ENCODE measurements at regions not wholly inside any gene's neighbourhood (a gene's known extent, or its start where the extent isn't known, plus 50 kb on each side); places are given as distances from the start of the nearest gene placed in this dataset.

- Histone ChIP-seq H3K4me3 (ENCODE audit: low read depth, low read length, poor library complexity, severe bottlenecking) (no peak overlapping the region), H3K4me1 (ENCODE audit: insufficient read depth, low read length, poor library complexity, severe bottlenecking) (no peaks in the 10 kb centered on the region), H3K9me3 (ENCODE audit: low read length) (no peaks in the 10 kb centered on the region), H3K27ac (ENCODE audit: low read depth, low read length, poor library complexity, severe bottlenecking) (no peak overlapping the region), H3K4me2 (ENCODE audit: low read length) (no peak overlapping the region), H4K20me1 (ENCODE audit: insufficient read depth, low read length) (no peaks in the 10 kb centered on the region), H2AFZ (ENCODE audit: low read length) (no peak overlapping the region), H3K36me3 (ENCODE audit: insufficient read depth, low read length) (no peaks in the 10 kb centered on the region), H3K9me2 (ENCODE audit: insufficient read depth, low read length) (no peaks in the 10 kb centered on the region), H3K79me2 (ENCODE audit: insufficient read depth, low read depth, low read length) (no peaks in the 10 kb centered on the region)
- CTCF ChIA-PET (ENCODE audit: unreplicated experiment): no interaction called here
- no peak for TF ChIP-seq EZH2phosphoT487 (IDR thresholded peaks at IDR 0.05; ENCODE audit: borderline replicate concordance, low read depth, low read length)
- TF ChIP-seq, protein P1, sequence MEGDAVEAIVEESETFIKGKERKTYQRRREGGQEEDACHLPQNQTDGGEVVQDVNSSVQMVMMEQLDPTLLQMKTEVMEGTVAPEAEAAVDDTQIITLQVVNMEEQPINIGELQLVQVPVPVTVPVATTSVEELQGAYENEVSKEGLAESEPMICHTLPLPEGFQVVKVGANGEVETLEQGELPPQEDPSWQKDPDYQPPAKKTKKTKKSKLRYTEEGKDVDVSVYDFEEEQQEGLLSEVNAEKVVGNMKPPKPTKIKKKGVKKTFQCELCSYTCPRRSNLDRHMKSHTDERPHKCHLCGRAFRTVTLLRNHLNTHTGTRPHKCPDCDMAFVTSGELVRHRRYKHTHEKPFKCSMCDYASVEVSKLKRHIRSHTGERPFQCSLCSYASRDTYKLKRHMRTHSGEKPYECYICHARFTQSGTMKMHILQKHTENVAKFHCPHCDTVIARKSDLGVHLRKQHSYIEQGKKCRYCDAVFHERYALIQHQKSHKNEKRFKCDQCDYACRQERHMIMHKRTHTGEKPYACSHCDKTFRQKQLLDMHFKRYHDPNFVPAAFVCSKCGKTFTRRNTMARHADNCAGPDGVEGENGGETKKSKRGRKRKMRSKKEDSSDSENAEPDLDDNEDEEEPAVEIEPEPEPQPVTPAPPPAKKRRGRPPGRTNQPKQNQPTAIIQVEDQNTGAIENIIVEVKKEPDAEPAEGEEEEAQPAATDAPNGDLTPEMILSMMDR (conservative IDR thresholded peaks at IDR 0.05; ENCODE audit: low read length): no peak
- BruUV-seq (replicated peaks): no TSS peak
- intact Hi-C loops (cut with micrococcal nuclease; ENCODE audit: unreplicated experiment): no loop called here
- no peak for DNase-seq (ENCODE audit: low spot score)
- POLR2A ChIA-PET: no interaction called here
These were observed 93.1 kb upstream of the TMPRSS2 start for GRCh38 chr21:41600961-41601572.

- ChIA-PET POLR2A (no interaction called here), CTCF (ENCODE audit: unreplicated experiment) (no interaction called here)
These were observed 92.6 kb upstream of the TMPRSS2 start for GRCh38 chr21:41600556-41600955.

GRCh38 chr21:41600116-41600515 lies 92.2 kb upstream of the TMPRSS2 start:
- Histone ChIP-seq H3K4me1 (ENCODE audit: insufficient read depth, low read length, poor library complexity, severe bottlenecking) (no peaks in the 10 kb centered on the region), H4K20me1 (ENCODE audit: insufficient read depth, low read length) (no peaks in the 10 kb centered on the region), H3K9me2 (ENCODE audit: insufficient read depth, low read length) (no peaks in the 10 kb centered on the region), H3K4me2 (ENCODE audit: low read length) (no peak overlapping the region), H3K4me3 (ENCODE audit: low read depth, low read length, poor library complexity, severe bottlenecking) (no peak overlapping the region), H3K36me3 (ENCODE audit: insufficient read depth, low read length) (no peaks in the 10 kb centered on the region), H3K79me2 (ENCODE audit: insufficient read depth, low read depth, low read length) (no peaks in the 10 kb centered on the region), H3K9me3 (ENCODE audit: low read length) (no peaks in the 10 kb centered on the region), H3K27ac (ENCODE audit: low read depth, low read length, poor library complexity, severe bottlenecking) (no peak overlapping the region), H2AFZ (ENCODE audit: low read length) (no peak overlapping the region)
- intact Hi-C loops (cut with micrococcal nuclease; ENCODE audit: unreplicated experiment): no loop called here
- DNase-seq (ENCODE audit: low spot score): no peak
- TF ChIP-seq, protein P1 (conservative IDR thresholded peaks at IDR 0.05; ENCODE audit: low read length): no peak
- TF ChIP-seq EZH2phosphoT487 (IDR thresholded peaks at IDR 0.05; ENCODE audit: borderline replicate concordance, low read depth, low read length): no peak
- POLR2A ChIA-PET: no interaction called here
- CTCF ChIA-PET (ENCODE audit: unreplicated experiment): no interaction called here
- BruUV-seq (replicated peaks): no TSS peak

More at GRCh38 chr21:41600556-41600955, 92.6 kb upstream of the TMPRSS2 start:
- no peak overlapping the region for H3K4me2 ChIP-seq (ENCODE audit: low read length)
- intact Hi-C loops (cut with micrococcal nuclease; ENCODE audit: unreplicated experiment): no loop called here
- BruUV-seq (replicated peaks): no TSS peak
- H3K4me3 ChIP-seq (ENCODE audit: low read depth, low read length, poor library complexity, severe bottlenecking): no peak overlapping the region
- H3K9me2 ChIP-seq (ENCODE audit: insufficient read depth, low read length): no peaks in the 10 kb centered on the region
- H3K9me3 ChIP-seq (ENCODE audit: low read length): no peaks in the 10 kb centered on the region
- H4K20me1 ChIP-seq (ENCODE audit: insufficient read depth, low read length): no peaks in the 10 kb centered on the region
- H2AFZ ChIP-seq (ENCODE audit: low read length): no peak overlapping the region
- no peaks in the 10 kb centered on the region for H3K36me3 ChIP-seq (ENCODE audit: insufficient read depth, low read length)
- H3K27ac ChIP-seq (ENCODE audit: low read depth, low read length, poor library complexity, severe bottlenecking): no peak overlapping the region
- H3K79me2 ChIP-seq (ENCODE audit: insufficient read depth, low read depth, low read length): no peaks in the 10 kb centered on the region
- DNase-seq (ENCODE audit: low spot score): no peak
- no peaks in the 10 kb centered on the region for H3K4me1 ChIP-seq (ENCODE audit: insufficient read depth, low read length, poor library complexity, severe bottlenecking)
- TF ChIP-seq, protein P1 (conservative IDR thresholded peaks at IDR 0.05; ENCODE audit: low read length): no peak
- TF ChIP-seq EZH2phosphoT487 (IDR thresholded peaks at IDR 0.05; ENCODE audit: borderline replicate concordance, low read depth, low read length): no peak
